GM12872 (cell line): ENCODE measurements at regions not wholly inside any gene's neighbourhood (a gene's known extent, or its start where the extent isn't known, plus 50 kb on each side); places are given as distances from the start of the nearest gene placed in this dataset.

Source experiments
- TF ChIP-seq, protein P1 (sequence below): IDR thresholded peaks from 3 replicates; pipeline ENCODE4 v1.5.1; 2011; ENCODE audit warnings: low read depth, mild to moderate bottlenecking, low read length, moderate library complexity; ENCODE audit not compliant: insufficient read depth

DNA sequence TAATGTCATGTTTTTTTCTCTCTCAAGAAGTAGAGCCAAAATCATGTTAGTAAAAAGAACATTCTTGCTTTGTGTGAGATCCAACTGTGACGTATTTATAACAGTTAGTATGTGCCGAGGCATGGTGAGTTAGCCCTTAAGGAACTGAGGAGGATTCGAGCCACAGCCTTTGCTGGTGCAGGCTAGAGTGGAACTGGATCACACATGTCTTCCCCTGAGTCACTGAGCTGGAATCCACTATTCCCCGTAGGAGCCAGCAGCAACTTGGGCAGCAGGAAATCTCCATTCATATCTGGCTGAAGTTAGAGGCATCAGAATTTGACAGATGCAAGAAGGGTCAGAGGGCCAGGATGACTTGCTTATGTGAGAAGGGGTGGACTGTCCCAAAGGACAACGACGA is 144.6 kb upstream of the KIT start:
- TF ChIP-seq, protein P1, sequence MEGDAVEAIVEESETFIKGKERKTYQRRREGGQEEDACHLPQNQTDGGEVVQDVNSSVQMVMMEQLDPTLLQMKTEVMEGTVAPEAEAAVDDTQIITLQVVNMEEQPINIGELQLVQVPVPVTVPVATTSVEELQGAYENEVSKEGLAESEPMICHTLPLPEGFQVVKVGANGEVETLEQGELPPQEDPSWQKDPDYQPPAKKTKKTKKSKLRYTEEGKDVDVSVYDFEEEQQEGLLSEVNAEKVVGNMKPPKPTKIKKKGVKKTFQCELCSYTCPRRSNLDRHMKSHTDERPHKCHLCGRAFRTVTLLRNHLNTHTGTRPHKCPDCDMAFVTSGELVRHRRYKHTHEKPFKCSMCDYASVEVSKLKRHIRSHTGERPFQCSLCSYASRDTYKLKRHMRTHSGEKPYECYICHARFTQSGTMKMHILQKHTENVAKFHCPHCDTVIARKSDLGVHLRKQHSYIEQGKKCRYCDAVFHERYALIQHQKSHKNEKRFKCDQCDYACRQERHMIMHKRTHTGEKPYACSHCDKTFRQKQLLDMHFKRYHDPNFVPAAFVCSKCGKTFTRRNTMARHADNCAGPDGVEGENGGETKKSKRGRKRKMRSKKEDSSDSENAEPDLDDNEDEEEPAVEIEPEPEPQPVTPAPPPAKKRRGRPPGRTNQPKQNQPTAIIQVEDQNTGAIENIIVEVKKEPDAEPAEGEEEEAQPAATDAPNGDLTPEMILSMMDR = no peak

DNA sequence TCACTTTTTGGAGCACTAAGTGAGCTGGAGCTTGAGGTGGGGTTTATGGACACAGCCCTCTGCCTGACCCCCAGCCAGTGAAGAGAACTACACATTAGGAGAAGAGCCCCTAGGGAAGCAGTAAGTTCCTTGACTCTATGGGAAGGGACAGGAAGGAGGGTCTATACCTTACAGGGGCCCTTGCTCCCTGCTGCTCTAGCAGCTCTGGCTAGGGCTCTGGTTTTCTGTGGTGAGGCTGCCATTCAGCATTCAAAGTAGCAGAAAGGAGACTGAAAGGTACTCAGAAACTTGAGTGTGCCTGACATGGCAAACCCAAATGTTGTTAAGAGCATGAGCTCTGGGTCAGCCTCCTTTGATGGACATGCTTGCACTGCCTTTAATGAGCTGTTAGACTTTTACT is 144.0 kb upstream of the KIT start:
- TF ChIP-seq, protein P1 = no peak

DNA sequence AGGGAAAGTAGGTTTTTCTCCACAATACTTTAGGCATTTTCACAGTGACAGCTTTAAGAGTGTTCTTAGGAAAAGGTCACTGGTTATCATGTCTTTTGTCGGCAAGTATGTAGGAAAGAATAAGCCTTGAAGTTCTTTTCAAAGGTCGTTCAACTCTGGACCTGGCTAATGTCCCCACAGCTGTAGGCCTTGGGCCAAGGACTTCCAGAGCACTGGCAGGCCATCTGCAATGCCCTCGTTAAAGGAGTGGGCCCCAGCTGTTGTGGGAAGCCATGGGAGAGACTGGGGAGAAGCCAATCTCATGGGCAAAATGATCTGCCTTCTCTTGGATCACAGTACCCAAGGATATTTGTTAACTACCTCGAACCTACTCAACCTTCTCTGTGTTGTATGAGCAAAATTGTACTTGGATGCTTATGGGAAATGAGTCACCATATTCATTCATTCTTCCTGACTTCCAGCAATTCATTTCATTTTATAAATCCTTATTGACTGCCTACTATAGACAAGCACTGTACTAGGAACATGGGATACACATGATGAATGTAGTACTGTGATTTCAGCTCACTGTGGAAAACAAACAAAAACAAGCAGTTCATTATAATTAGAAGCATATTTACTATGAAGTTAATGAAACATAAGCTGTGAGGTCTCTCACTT is 141.1 kb upstream of the KIT start:
- TF ChIP-seq, protein P1 = no peak

DNA sequence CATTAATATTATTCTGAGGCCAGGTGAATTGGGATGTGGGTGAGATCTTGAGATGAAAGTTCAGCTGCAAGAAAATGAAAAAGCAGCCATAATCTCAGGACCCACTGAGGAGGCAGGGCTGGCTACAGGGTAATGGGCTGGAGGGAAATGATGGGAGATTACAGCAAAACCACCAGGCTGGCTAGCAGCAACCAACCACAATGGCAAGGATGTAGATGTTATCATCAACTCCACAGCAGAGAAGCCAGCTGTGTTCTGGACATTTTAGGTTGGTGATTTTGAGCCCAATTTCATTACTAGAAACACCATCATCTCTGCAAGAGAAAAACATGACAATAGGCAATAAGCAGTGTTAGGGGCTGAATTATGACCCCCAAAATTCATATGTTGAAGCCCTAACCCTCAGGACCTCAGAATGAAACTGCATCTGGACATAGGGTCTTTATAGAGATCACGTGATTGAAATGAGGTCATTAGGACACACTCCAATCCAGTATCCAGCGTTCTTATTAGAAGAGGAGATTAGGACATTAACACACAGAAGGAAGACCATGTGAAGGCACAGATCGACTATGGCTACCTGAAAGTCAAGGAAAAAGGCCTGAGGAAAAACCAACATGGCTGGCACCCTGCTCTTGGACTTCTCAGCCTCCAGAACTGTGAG is 139.8 kb upstream of the KIT start:
- TF ChIP-seq, protein P1 = no peak

DNA sequence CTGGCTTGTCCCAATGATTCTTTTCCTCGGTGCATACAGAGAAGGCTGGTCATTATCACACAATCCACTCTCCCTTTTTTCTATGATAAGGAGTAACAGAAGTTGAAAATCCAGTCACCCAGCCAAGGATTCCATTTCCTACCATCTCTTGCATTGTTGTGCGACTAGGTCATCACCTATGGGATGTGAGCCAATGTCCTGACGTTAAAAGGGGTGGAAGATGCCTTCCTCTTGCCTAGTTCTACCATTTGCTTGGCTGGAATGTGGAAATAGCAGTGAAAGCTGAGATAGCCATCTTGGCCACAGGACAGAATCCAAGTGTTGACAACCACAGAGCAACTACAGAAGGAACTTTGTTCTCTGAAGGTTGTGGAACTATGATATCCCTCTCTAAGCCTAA is 132.2 kb upstream of the KIT start:
- TF ChIP-seq, protein P1 = no peak

DNA sequence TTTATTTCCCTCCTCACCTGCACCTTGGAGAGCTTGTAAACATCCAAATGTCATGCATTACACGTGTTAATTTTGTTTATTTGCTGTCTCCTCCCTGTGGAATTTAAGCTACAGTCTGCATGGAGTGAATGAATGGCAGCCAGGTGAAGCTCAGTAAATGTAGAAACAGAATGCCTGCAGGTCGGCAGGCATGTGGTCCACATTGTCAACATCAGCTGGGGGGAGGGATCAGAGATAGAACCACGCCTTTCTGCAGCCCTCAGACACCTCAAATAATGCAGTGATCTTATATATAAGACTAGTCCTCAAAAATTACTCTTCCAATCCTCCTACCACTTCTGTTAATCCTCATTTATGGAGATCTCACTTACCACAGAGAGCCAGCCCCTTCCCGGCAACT is 131.2 kb upstream of the KIT start:
- TF ChIP-seq, protein P1 = no peak

DNA sequence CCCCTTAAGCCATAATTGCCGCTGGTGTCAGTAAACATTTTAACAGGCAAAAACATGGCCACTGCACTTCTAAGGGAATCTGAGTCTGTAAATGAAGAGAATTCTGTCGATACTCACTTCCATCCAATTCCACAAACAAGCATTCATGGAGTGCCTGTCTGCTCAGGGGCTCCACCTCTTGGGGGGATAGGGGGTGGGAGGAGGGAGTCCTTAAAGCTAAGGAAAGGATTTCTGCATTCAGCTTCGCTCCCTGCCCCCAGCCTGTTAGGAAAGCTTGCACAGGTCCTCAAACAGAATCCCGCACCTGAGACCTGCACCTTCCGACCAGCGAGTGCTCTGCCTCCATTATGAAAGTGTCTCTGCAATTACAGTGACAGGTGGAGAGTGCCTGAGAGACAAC is 130.2 kb upstream of the KIT start:
- TF ChIP-seq, protein P1 = no peak
